Transverse colon (tissue), 4 donors: ENCODE measurements at regions not wholly inside any gene's neighbourhood (a gene's known extent, or its start where the extent isn't known, plus 50 kb on each side); places are given as distances from the start of the nearest gene placed in this dataset.

Experiments used
- EP300 ChIP-seq: sonication (generic); formaldehyde crosslinking; IDR thresholded peaks from one replicate; pipeline ENCODE4 v1.6.1; 2017; ENCODE audit warnings: antibody characterized with exemption, low read depth
- POLR2AphosphoS5 ChIP-seq, 3 donors: sonication (generic); formaldehyde crosslinking; IDR thresholded peaks; one replicate each; pipeline ENCODE4 v1.6.1; 2016; ENCODE audit warnings: antibody characterized with exemption in 3 of 3
- TF ChIP-seq, protein P1 (sequence below), 5 experiments: fragments of 200-600 bp in 3 of 5; fragments of 450-650 bp in 2 of 5; sonication (generic) in 3 of 5; IDR thresholded peaks; 1 replicate in 2 of 5; 2 replicates in 3 of 5; pipeline ENCODE4 v1.5.1; 2016 to 2017; ENCODE audit warnings: antibody characterized with exemption in 5 of 5, inconsistent platforms in 3 of 5, mild to moderate bottlenecking in 2 of 5, moderate library complexity in 1 of 5

DNA sequence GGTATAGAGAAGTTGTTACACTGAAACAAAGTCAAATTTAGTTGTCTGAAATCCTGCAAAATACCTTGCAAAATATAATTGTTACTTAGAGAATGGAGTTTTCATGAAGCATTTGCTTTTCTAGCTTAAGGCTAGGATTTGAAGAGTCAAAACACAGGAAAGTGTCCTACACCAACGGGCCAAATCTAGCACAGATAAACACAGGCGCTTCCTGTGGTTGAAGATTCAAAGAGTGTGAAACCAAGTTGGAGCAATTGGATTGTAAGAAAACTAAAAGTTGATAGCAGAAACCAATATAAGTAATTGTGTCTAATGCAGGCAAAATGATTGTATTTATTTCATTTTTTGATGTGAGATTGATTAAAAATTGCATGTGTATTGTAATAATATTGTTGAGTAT is 2002.5 kb upstream of the TENM3 start:
- no peak for TF ChIP-seq EP300
- no peak for TF ChIP-seq POLR2AphosphoS5 (IDR thresholded peaks at IDR 0.05)
- TF ChIP-seq, protein P1, sequence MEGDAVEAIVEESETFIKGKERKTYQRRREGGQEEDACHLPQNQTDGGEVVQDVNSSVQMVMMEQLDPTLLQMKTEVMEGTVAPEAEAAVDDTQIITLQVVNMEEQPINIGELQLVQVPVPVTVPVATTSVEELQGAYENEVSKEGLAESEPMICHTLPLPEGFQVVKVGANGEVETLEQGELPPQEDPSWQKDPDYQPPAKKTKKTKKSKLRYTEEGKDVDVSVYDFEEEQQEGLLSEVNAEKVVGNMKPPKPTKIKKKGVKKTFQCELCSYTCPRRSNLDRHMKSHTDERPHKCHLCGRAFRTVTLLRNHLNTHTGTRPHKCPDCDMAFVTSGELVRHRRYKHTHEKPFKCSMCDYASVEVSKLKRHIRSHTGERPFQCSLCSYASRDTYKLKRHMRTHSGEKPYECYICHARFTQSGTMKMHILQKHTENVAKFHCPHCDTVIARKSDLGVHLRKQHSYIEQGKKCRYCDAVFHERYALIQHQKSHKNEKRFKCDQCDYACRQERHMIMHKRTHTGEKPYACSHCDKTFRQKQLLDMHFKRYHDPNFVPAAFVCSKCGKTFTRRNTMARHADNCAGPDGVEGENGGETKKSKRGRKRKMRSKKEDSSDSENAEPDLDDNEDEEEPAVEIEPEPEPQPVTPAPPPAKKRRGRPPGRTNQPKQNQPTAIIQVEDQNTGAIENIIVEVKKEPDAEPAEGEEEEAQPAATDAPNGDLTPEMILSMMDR (IDR thresholded peaks at IDR 0.05): no peak
